CD4-positive, alpha-beta T cell treated with Interleukin-10 for 1 hour (primary cell): ENCODE measurements at regions not wholly inside any gene's neighbourhood (a gene's known extent, or its start where the extent isn't known, plus 50 kb on each side); places are given as distances from the start of the nearest gene placed in this dataset.
"Not testable (repeated sequence)": the region's sequence is repeated elsewhere in the genome, so short reads cannot be mapped to it uniquely, and the experiment has no call there.

Experiments
- DNase-seq: peaks from one replicate; pipeline ENCODE4 v3.0.0-alpha.2; 2020

DNA sequence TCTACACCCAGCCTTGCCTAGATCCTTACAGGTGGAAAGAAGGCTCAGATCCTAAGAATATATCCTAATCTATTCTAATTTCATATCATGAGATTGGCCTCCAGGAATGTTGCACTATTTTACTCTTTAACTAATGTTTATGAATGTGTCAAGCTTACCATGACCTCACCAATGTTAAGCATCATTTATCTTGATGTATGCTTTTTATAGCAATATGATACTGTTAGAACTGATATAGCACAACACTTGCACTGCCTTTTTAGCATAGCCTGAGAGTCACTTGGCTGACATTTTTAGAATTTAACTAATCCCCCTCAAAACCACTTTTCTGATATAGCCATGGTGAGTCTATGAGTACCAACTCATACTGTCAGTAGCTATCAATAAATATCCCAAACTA is 191.5 kb upstream of the NR2F2 start:
- DNase-seq, result no peak

DNA sequence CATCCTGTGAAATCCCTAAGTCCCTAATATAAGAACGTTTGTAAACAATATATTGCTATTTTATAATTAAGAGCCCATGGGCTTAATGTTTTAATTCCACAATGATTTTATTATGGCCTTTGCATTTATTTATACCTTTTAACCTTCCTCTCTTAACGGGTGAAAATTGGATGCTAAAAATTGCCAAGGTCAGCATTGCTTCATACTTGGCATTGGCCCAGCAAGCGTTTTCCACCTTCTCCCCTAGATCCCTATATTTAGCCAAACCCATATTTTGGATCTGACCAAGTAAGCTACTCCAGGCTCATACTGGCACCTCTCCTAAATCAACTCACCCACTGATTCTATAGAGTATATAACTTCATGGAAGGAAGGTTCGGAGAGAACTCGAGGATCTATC is 188.0 kb upstream of the NR2F2 start:
- DNase-seq, result no peak

GRCh38 chr15:96144734-96145133 is 185.8 kb upstream of the NR2F2 start:
- no peak for DNase-seq

GRCh38 chr15:96146726-96147125 is 183.8 kb upstream of the NR2F2 start:
- no peak for DNase-seq

DNA sequence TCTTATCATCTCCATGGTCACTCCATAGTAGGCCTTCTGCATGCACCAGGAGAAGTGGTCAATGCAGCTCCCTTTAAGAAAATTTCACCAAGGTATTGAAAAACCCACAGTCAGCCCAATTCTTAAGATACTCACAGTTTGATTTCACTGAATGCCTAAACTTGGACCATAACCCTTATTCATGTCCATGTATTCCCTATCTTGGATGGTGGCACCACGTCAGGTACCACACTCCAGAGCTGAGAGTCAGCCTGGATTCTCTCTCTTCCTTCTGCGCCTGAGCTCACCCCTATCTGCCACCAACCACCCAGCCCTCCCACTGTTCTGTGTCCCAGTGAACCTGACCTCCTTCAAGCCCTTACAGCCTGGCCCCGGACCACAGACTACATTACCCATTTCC is 183.2 kb upstream of the NR2F2 start:
- DNase-seq, result no peak

DNA sequence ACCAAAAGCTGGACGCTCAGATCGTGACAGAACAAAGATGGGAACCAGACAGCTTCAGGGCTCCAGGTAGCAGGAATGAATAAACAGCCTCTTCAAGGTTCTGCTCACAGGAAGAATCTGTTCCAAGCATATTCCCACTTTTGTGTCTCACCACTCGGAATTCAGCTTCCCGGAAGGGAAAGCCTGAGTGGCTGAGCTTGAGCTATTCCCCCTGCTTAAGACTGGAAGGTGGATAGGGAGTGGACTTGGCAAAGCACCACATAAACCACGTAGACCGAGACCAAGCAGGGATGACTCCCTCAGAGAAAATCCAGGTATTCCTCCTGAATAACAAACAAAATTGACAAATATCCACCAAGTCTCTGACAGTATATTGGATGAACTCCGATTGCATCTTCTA is 180.2 kb upstream of the NR2F2 start:
- no peak for DNase-seq

- DNase-seq, result not testable (repeated sequence)
Observed at GRCh38 chr15:96151749-96152148, 178.8 kb upstream of the NR2F2 start.

- DNase-seq, result no peak
Observed at GRCh38 chr15:96153929-96154328, 176.6 kb upstream of the NR2F2 start.

GRCh38 chr15:96158938-96159337 is 171.6 kb upstream of the NR2F2 start:
- DNase-seq, result no peak

DNA sequence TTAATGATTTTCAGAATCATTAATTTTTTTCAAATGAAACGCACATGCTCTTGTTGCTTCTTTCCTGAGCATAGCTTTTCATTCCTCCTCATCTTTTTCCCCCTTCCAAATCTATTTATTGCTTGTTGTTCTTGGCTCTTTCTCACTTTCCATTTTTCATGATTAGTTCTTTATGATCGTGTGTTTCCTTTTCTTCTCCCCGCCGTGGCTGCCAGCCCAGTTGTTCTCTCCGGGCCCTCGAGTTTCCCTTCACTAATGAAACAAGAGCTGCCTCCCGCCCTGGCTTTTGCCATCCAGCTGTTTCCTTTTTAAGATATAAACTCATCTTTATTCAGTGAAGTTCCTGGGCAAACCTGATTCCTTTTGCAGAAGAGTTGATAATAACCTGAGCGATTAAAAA is 170.2 kb upstream of the NR2F2 start:
- DNase-seq, result no peak

GRCh38 chr15:96160800-96161199 is 169.7 kb upstream of the NR2F2 start:
- no peak for DNase-seq

DNA sequence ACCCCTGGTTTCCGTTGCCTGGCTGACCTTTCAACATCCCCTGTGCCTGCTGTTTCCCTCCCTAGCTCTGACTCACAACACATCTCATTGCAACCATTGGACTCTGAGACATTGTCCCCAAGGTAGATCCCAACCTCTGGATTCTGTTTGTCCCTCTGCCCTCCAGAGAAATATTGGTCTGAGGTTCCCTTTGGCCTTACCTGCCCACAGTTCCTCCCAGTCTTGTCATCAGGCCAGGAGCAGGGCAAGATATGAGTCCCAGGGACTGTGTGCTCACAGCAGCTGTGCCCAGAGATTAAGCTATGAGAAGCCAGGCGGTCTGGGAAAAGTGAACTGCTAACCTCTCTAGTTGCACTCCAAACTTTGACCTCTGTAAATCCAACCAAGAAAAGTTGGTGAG is 168.2 kb upstream of the NR2F2 start:
- DNase-seq, result no peak

- DNase-seq, result no peak
Observed at GRCh38 chr15:96165081-96165480, 165.4 kb upstream of the NR2F2 start.

DNA sequence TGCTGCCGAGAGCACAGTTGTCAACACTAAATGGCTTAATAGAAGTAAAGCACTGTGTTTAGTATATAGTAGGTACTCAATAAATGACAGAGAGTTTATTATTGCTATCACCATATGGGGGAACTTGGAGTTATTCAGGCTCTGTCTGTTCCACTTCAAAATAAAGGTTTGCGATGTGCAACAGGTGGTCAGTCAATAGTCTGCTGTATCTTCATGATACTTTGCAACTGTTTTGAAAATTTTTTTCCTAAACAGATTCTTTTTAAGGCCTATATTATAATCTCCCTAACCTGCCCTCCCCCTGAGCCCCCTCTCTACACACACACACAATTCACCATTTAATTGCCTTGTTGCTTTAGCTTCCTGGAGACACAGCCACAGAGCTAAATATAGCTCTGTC is 164.7 kb upstream of the NR2F2 start:
- DNase-seq, result no peak

- no peak for DNase-seq
Observed at GRCh38 chr15:96166223-96167200, 164.0 kb upstream of the NR2F2 start.

DNA sequence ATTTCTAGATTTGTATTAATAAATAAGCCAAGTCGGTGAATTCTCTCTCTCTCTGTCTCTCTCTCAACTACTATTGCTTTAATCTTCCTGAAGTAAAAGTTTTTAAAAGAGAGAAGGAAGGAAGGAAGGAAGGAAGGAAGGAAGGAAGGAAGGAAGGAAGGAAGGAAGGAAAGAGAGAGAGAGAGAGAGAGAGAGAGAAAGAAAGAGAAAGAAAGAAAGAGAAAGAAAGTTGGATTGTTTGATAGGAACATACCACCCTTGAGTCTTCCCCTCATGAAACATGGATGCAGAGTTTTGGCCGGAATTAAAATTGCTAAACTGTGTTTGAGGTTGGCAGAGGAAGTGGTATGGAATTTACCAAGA is 159.9 kb upstream of the NR2F2 start:
- not testable (repeated sequence) for DNase-seq

DNA sequence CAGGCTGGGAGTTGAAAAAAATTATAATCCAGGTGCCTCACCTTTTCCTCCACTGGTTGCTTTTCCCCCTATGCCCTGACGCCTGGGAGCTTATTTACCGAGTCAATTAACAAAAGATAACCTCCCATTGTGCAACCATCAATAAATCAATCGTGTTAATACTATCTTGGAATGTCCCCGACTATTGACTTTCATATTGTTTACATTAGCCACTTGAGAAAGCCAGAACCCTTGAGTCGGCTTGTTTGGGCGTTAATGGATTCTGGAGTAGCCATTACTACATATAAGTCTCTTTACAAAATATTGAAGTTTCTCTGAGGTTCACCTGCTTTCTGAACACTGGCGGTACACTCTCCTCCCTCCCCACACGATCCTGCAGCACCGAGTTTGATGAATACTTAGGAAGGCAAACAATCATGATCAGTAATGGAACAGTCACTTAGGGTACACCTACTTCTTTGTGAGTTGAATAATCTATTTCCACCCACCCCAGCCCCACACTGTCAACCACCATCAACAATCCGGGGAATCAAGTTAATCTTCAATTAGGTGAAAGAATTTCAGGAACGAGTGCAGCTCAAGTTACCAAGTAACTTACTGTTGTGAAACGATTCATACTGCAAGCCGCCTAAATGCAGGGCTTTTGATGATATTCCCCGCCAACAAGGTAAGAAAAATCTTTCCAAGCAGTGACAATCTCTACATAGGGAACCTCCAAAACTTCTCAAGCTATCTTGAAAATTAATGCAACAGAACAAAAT is 159.3 kb upstream of the NR2F2 start:
- no peak for DNase-seq

- no peak for DNase-seq
Observed at GRCh38 chr15:96171853-96172296, 158.6 kb upstream of the NR2F2 start.

DNA sequence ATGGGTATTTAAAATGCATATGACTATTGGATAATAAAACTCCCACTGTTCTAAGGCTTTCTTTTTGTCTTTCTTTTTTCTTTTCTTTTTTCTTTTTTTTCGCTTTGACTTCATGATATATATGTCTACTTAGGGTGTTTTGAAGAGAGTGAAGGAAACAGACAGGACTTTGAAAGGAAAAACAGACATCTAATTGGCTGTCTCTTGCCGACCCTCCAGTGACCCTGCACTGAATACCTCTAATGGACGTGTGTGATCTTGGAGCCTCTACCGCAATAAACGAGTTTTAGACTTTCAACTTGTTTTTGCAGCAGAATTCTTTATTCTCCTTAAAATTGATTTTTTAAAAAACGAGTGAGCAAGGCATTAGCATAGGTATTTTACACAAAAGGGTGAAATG is 158.1 kb upstream of the NR2F2 start:
- no peak for DNase-seq

DNA sequence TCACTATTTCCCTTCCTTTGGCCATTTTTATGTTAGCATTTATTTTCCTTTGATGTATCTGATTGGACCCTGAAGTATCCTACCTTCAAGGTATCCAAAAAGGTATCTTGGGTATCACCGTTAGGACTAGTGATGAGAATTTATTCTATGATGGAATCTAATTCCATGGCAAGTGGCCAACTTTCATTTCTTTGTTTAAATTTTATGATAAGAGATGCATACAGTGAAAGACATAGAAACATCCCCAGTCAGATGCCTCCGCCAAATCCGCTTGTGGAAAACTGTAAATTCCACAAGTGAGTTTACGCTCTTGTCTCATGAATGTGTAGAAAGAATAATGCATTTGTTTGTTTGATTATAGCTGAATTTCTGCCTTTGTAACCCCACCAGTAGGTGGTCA is 153.7 kb upstream of the NR2F2 start:
- no peak for DNase-seq

- no peak for DNase-seq
Observed at GRCh38 chr15:96177279-96177678, 153.2 kb upstream of the NR2F2 start.

GRCh38 chr15:96180087-96180748 is 150.3 kb upstream of the NR2F2 start:
- DNase-seq, result no peak

GRCh38 chr15:96181217-96181616 is 149.3 kb upstream of the NR2F2 start:
- no peak for DNase-seq

DNA sequence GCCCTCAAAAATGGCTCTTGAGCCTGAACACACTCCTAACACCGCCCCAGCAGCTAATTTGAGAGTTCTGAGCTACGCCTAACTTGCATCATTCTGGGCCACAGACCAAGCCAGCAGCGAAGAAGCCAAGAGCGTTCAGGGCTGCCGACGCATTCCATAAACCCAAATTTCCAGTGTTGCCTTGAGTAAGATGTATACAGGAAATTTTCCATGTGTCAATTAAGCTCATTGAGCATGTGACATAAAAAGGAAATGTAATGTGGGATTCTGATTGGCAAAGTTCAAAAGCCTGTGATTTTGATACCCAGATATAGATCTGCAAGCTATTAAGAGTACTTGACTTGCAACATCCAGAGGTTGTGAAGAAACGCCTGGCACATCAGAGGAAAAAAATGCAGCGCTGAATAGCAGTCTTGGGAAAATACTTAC is 148.6 kb upstream of the NR2F2 start:
- no peak for DNase-seq
